Umbilical cord (tissue), 1 donor: ENCODE measurements at regions not wholly inside any gene's neighbourhood (a gene's known extent, or its start where the extent isn't known, plus 50 kb on each side); places are given as distances from the start of the nearest gene placed in this dataset.
"Not testable (repeated sequence)": the region's sequence is repeated elsewhere in the genome, so short reads cannot be mapped to it uniquely, and the experiment has no call there.

Source experiments
- DNase-seq: peaks from one replicate; pipeline ENCODE4 v3.0.0-alpha.2; 2015; ENCODE audit warnings: low spot score

GRCh38 chr3:153221748-153222162, 59.7 kb downstream of the RAP2B start:
- peak; percentile 96 for DNase-seq

- not testable (repeated sequence) for DNase-seq
Observed at GRCh38 chr3:153226877-153227276, 64.9 kb downstream of the RAP2B start.

GRCh38 chr3:153230427-153230826, 68.4 kb downstream of the RAP2B start:
- not testable (repeated sequence) for DNase-seq

- DNase-seq: not testable (repeated sequence)
Observed at GRCh38 chr3:153231245-153231644, 69.2 kb downstream of the RAP2B start.

GRCh38 chr3:153232050-153232752, 70.2 kb downstream of the RAP2B start:
- DNase-seq: peak; percentile 75

GRCh38 chr3:153232851-153233271, 70.8 kb downstream of the RAP2B start:
- DNase-seq: peak; percentile 92

GRCh38 chr3:153233986-153234385, 72.0 kb downstream of the RAP2B start:
- no peak for DNase-seq

GRCh38 chr3:153242896-153243295, 80.9 kb downstream of the RAP2B start:
- no peak for DNase-seq

- peak; percentile 60 for DNase-seq
Observed at GRCh38 chr3:153244961-153245360, 82.9 kb downstream of the RAP2B start.

GRCh38 chr3:153245661-153246060, 83.6 kb downstream of the RAP2B start:
- DNase-seq: no peak

GRCh38 chr3:153246331-153246730, 84.3 kb downstream of the RAP2B start:
- no peak for DNase-seq

GRCh38 chr3:153246806-153247205, 84.8 kb downstream of the RAP2B start:
- DNase-seq: peak; percentile 87

- DNase-seq: peak; percentile 38
Observed at GRCh38 chr3:153247331-153248330, 85.6 kb downstream of the RAP2B start.

- not testable (repeated sequence) for DNase-seq
Observed at GRCh38 chr3:153248835-153249234, 86.8 kb downstream of the RAP2B start.

- DNase-seq: no peak
Observed at GRCh38 chr3:153249906-153250305, 87.9 kb downstream of the RAP2B start.

- no peak for DNase-seq
Observed at GRCh38 chr3:153250446-153250845, 88.4 kb downstream of the RAP2B start.

GRCh38 chr3:153252963-153253362, 90.9 kb downstream of the RAP2B start:
- DNase-seq: no peak

- no peak for DNase-seq
Observed at GRCh38 chr3:153254361-153254760, 92.3 kb downstream of the RAP2B start.

- no peak for DNase-seq
Observed at GRCh38 chr3:153257673-153258351, 95.8 kb downstream of the RAP2B start.

- no peak for DNase-seq
Observed at GRCh38 chr3:153259956-153260355, 97.9 kb downstream of the RAP2B start.

GRCh38 chr3:153260681-153261080, 98.7 kb downstream of the RAP2B start:
- no peak for DNase-seq

- no peak for DNase-seq
Observed at GRCh38 chr3:153266619-153267018, 104.6 kb downstream of the RAP2B start.
